ENCODE measurements at regions not wholly inside any gene's neighbourhood (a gene's known extent, or its start where the extent isn't known, plus 50 kb on each side); places are given as distances from the start of the nearest gene placed in this dataset.

DNA sequence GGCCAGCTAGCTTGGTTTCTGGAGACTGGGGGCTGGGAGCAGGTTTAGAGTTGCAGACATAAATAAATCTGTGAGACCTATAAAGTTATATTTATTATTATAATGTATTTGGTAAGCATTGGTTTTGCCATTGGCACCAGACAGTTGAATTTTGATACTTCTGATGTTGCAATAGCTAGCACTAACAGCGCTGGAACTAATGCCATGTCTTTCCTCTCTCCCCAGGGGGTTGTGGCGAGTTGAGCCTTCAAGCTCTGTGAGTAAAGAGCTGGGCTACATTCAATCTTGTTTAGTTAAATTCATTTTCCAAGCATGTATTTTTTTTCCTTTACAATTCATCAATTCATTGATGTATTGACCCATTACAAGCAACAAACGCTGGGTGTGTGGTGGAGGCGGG, 358.7 kb upstream of the NR3C2 start:
- TF ChIP-seq, protein P1, sequence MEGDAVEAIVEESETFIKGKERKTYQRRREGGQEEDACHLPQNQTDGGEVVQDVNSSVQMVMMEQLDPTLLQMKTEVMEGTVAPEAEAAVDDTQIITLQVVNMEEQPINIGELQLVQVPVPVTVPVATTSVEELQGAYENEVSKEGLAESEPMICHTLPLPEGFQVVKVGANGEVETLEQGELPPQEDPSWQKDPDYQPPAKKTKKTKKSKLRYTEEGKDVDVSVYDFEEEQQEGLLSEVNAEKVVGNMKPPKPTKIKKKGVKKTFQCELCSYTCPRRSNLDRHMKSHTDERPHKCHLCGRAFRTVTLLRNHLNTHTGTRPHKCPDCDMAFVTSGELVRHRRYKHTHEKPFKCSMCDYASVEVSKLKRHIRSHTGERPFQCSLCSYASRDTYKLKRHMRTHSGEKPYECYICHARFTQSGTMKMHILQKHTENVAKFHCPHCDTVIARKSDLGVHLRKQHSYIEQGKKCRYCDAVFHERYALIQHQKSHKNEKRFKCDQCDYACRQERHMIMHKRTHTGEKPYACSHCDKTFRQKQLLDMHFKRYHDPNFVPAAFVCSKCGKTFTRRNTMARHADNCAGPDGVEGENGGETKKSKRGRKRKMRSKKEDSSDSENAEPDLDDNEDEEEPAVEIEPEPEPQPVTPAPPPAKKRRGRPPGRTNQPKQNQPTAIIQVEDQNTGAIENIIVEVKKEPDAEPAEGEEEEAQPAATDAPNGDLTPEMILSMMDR (tag by site-specific recombination; IDR thresholded peaks at IDR 0.05): no peak
- no peak for TF ChIP-seq GLIS2 (tag by site-specific recombination; IDR thresholded peaks at IDR 0.05)
- TF ChIP-seq ZNF747 (tag by site-specific recombination; IDR thresholded peaks at IDR 0.05): no peak
